Endodermal cell (in vitro differentiated cells): ENCODE measurements at regions not wholly inside any gene's neighbourhood (a gene's known extent, or its start where the extent isn't known, plus 50 kb on each side); places are given as distances from the start of the nearest gene placed in this dataset.
"Not testable (repeated sequence)": the region's sequence is repeated elsewhere in the genome, so short reads cannot be mapped to it uniquely, and the experiment has no call there.

Source experiments
- DNase-seq: peaks from one replicate; pipeline ENCODE4 v3.0.0-alpha.2; 2017
- H3K27ac ChIP-seq: 2 replicates; pipeline ENCODE4 v1.5.1; 2013; ENCODE audit warnings: mild to moderate bottlenecking, low read depth, low read length, moderate library complexity
- H3K27me3 ChIP-seq: 2 replicates; pipeline ENCODE4 v1.6.1; 2013; ENCODE audit warnings: mild to moderate bottlenecking, low read length, moderate library complexity; ENCODE audit not compliant: insufficient read depth, control insufficient read depth, poor library complexity, severe bottlenecking
- H3K36me3 ChIP-seq: 2 replicates; pipeline ENCODE4 v1.7.0; 2013; ENCODE audit warnings: mild to moderate bottlenecking, low read length, moderate library complexity; ENCODE audit not compliant: control insufficient read depth, insufficient read depth
- H3K4me1 ChIP-seq: one replicate; pipeline ENCODE4 v1.7.0; 2013; ENCODE audit warnings: low read length; ENCODE audit not compliant: control insufficient read depth, insufficient read depth
- H3K4me3 ChIP-seq: 2 replicates; pipeline ENCODE4 v1.5.1; 2013; ENCODE audit warnings: mild to moderate bottlenecking, low read length, moderate library complexity
- H3K9ac ChIP-seq: 2 replicates; pipeline ENCODE4 v1.6.1; 2013; ENCODE audit warnings: mild to moderate bottlenecking, low read length, moderate library complexity; ENCODE audit not compliant: poor library complexity, severe bottlenecking; ENCODE audit errors: extremely low read depth
- H3K9me3 ChIP-seq: 2 replicates; pipeline ENCODE4 v1.6.1; 2013; ENCODE audit warnings: mild to moderate bottlenecking, low read length, moderate library complexity; ENCODE audit not compliant: control insufficient read depth
- H3K27ac Mint-ChIP-seq: 2 replicates; pipeline ENCODE4 v1.8.0; 2020; ENCODE audit warnings: mixed read lengths
- H3K27me3 Mint-ChIP-seq: 2 replicates; pipeline ENCODE4 v1.8.0; 2021; ENCODE audit warnings: mild to moderate bottlenecking, mixed read lengths; ENCODE audit not compliant: insufficient read depth
- H3K36me3 Mint-ChIP-seq: 2 replicates; pipeline ENCODE4 v1.8.0; 2020; ENCODE audit warnings: low read depth, mixed read lengths
- H3K4me1 Mint-ChIP-seq: 2 replicates; pipeline ENCODE4 v1.8.0; 2020; ENCODE audit warnings: mixed read lengths
- H3K4me3 Mint-ChIP-seq: 2 replicates; pipeline ENCODE4 v1.8.0; 2020; ENCODE audit warnings: mild to moderate bottlenecking, moderate library complexity, mixed read lengths
- H3K9me3 Mint-ChIP-seq: 2 replicates; pipeline ENCODE4 v1.8.0; 2020; ENCODE audit warnings: mild to moderate bottlenecking, mixed read lengths
- CTCF ChIP-seq: fragments of 200-600 bp; sonication (generic); conservative IDR thresholded peaks from 2 replicates; pipeline ENCODE4 v1.5.0; 2021; ENCODE audit warnings: antibody characterized with exemption, mild to moderate bottlenecking
- WGBS, 2 experiments: methylation state at CpG; one replicate each; pipeline versions ENCODE4 v1.1.5 to v1.1.7; 2013; ENCODE audit warnings: missing lambda C conversion rate in 2 of 2, mixed read lengths in 1 of 2; ENCODE audit not compliant: insufficient coverage in 1 of 2, insufficient read length in 1 of 2; 5-methylcytosine and 5-hydroxymethylcytosine counted together

GRCh38 chr2:234172066-234172465, 121.6 kb downstream of the SPP2 start:
- no peak for TF ChIP-seq CTCF
- no peak overlapping the region for H3K4me3 Mint-ChIP-seq

GRCh38 chr2:234171666-234172065, 121.2 kb downstream of the SPP2 start:
- H3K36me3 ChIP-seq, result no peaks in the 10 kb centered on the region
- H3K27ac ChIP-seq, result no peak overlapping the region
- H3K4me3 Mint-ChIP-seq, result no peak overlapping the region
- peaks cover 24% of the 10 kb centered on the region for H3K4me1 Mint-ChIP-seq
- H3K27me3 Mint-ChIP-seq, result peaks cover 3% of the 10 kb centered on the region
- DNase-seq, result no peak
- 93 to 95% methylated on average over 13 to 14 of the region's 14 CpGs for WGBS, 2 experiments
- H3K27me3 ChIP-seq, result no peaks in the 10 kb centered on the region
- H3K4me3 ChIP-seq, result no peak overlapping the region
- no peaks in the 10 kb centered on the region for H3K9me3 ChIP-seq
- no peaks in the 10 kb centered on the region for H3K9me3 Mint-ChIP-seq
- H3K27ac Mint-ChIP-seq, result no peak overlapping the region
- H3K36me3 Mint-ChIP-seq, result no peaks in the 10 kb centered on the region
- TF ChIP-seq CTCF, result no peak
- no peak overlapping the region for H3K9ac ChIP-seq
- H3K4me1 ChIP-seq, result peaks cover 5% of the 10 kb centered on the region

More at GRCh38 chr2:234172066-234172465, 121.6 kb downstream of the SPP2 start:
- Histone ChIP-seq H3K4me1 (peaks cover 5% of the 10 kb centered on the region), H3K27ac (no peak overlapping the region), H3K27me3 (no peaks in the 10 kb centered on the region), H3K9me3 (no peaks in the 10 kb centered on the region), H3K9ac (no peak overlapping the region), H3K36me3 (no peaks in the 10 kb centered on the region), H3K4me3 (no peak overlapping the region)
- no peaks in the 10 kb centered on the region for H3K36me3 Mint-ChIP-seq
- WGBS, 2 experiments, result 87 to 93% methylated on average over 9 to 10 of the region's 10 CpGs
- no peak for DNase-seq
- H3K9me3 Mint-ChIP-seq, result no peaks in the 10 kb centered on the region
- no peak overlapping the region for H3K27ac Mint-ChIP-seq
- peaks cover 3% of the 10 kb centered on the region for H3K27me3 Mint-ChIP-seq
- H3K4me1 Mint-ChIP-seq, result peaks cover 24% of the 10 kb centered on the region

GRCh38 chr2:234169674-234170073, 119.2 kb downstream of the SPP2 start:
- no peaks in the 10 kb centered on the region for H3K9me3 Mint-ChIP-seq
- H3K36me3 Mint-ChIP-seq, result no peaks in the 10 kb centered on the region
- H3K4me3 ChIP-seq, result no peak overlapping the region
- H3K4me1 Mint-ChIP-seq, result peaks cover 24% of the 10 kb centered on the region
- H3K4me3 Mint-ChIP-seq, result no peak overlapping the region
- TF ChIP-seq CTCF, result no peak
- no peaks in the 10 kb centered on the region for H3K27me3 ChIP-seq
- no peak overlapping the region for H3K27ac ChIP-seq
- H3K9ac ChIP-seq, result no peak overlapping the region
- 96 to 100% methylated on average over 1 of the region's 1 CpG for whole genome bisulfite sequencing, 2 experiments
- no peak overlapping the region for H3K27ac Mint-ChIP-seq
- DNase-seq, result no peak
- peaks cover 5% of the 10 kb centered on the region for H3K4me1 ChIP-seq
- no peaks in the 10 kb centered on the region for H3K9me3 ChIP-seq
- H3K36me3 ChIP-seq, result no peaks in the 10 kb centered on the region
- H3K27me3 Mint-ChIP-seq, result peaks cover 3% of the 10 kb centered on the region

- not testable (repeated sequence) for H3K36me3 ChIP-seq, H3K4me1 ChIP-seq, H3K27me3 Mint-ChIP-seq, H3K4me3 Mint-ChIP-seq, H3K9me3 ChIP-seq, H3K27me3 ChIP-seq, H3K4me3 ChIP-seq, H3K36me3 Mint-ChIP-seq, H3K27ac ChIP-seq, DNase-seq, H3K9me3 Mint-ChIP-seq
- Mint-ChIP-seq H3K4me1 (peaks cover 24% of the 10 kb centered on the region), H3K27ac (peak overlapping the region; percentile 92)
- H3K9ac ChIP-seq, result peak overlapping the region; percentile 20
- WGBS, 2 experiments, result 68 to 88% methylated on average over 3 to 6 of the region's 8 CpGs
These were observed 118.4 kb downstream of the SPP2 start for GRCh38 chr2:234168605-234169570.
